ENCODE measurements at regions not wholly inside any gene's neighbourhood (a gene's known extent, or its start where the extent isn't known, plus 50 kb on each side); places are given as distances from the start of the nearest gene placed in this dataset.

GRCh38 chr2:71277536-71278103, 50.7 kb upstream of the PAIP2B start:
- peak; percentile 7 for DNase-seq

GRCh38 chr2:71277147-71277475, 50.2 kb upstream of the PAIP2B start:
- no peak for DNase-seq

- peak; percentile 75 for DNase-seq
Observed at GRCh38 chr2:71276311-71277146, 49.6 kb upstream of the PAIP2B start.
